Femur (tissue), 1 donor: ENCODE measurements at regions not wholly inside any gene's neighbourhood (a gene's known extent, or its start where the extent isn't known, plus 50 kb on each side); places are given as distances from the start of the nearest gene placed in this dataset.
"Not testable (repeated sequence)": the region's sequence is repeated elsewhere in the genome, so short reads cannot be mapped to it uniquely, and the experiment has no call there.

ENCODE experiments used
- DNase-seq: peaks from one replicate; pipeline ENCODE4 v3.0.0-alpha.2; 2017

- DNase-seq, result no peak
These were observed 247.6 kb upstream of the CNKSR2 start for GRCh38 chrX:21126661-21127060.

- no peak for DNase-seq
These were observed 242.9 kb upstream of the CNKSR2 start for GRCh38 chrX:21131346-21131745.

GRCh38 chrX:21131786-21132185, 242.4 kb upstream of the CNKSR2 start:
- no peak for DNase-seq

- no peak for DNase-seq
These were observed 241.4 kb upstream of the CNKSR2 start for GRCh38 chrX:21132686-21133393.

GRCh38 chrX:21150208-21150607, 224.0 kb upstream of the CNKSR2 start:
- no peak for DNase-seq

GRCh38 chrX:21151051-21151450, 223.2 kb upstream of the CNKSR2 start:
- DNase-seq, result no peak

GRCh38 chrX:21153033-21153432, 221.2 kb upstream of the CNKSR2 start:
- no peak for DNase-seq

- peak; percentile 28 for DNase-seq
These were observed 220.7 kb upstream of the CNKSR2 start for GRCh38 chrX:21153503-21153902.

GRCh38 chrX:21155916-21156315, 218.3 kb upstream of the CNKSR2 start:
- DNase-seq, result no peak

- DNase-seq, result no peak
These were observed 217.6 kb upstream of the CNKSR2 start for GRCh38 chrX:21156632-21157031.

GRCh38 chrX:21158678-21159077, 215.5 kb upstream of the CNKSR2 start:
- DNase-seq, result no peak

- no peak for DNase-seq
These were observed 207.8 kb upstream of the CNKSR2 start for GRCh38 chrX:21166272-21166982.

GRCh38 chrX:21167011-21167410, 207.2 kb upstream of the CNKSR2 start:
- DNase-seq, result no peak

GRCh38 chrX:21167494-21167893, 206.7 kb upstream of the CNKSR2 start:
- DNase-seq, result no peak

- no peak for DNase-seq
These were observed 205.6 kb upstream of the CNKSR2 start for GRCh38 chrX:21168401-21169160.

- no peak for DNase-seq
These were observed 203.0 kb upstream of the CNKSR2 start for GRCh38 chrX:21171181-21171580.

- DNase-seq, result no peak
These were observed 199.8 kb upstream of the CNKSR2 start for GRCh38 chrX:21174439-21174838.

GRCh38 chrX:21176921-21177571, 197.2 kb upstream of the CNKSR2 start:
- DNase-seq, result peak; percentile 21

- no peak for DNase-seq
These were observed 192.9 kb upstream of the CNKSR2 start for GRCh38 chrX:21181232-21181853.

GRCh38 chrX:21193196-21193595, 181.0 kb upstream of the CNKSR2 start:
- DNase-seq, result no peak

- DNase-seq, result no peak
These were observed 179.7 kb upstream of the CNKSR2 start for GRCh38 chrX:21194526-21194925.

GRCh38 chrX:21207080-21207479, 167.1 kb upstream of the CNKSR2 start:
- no peak for DNase-seq

- not testable (repeated sequence) for DNase-seq
These were observed 155.0 kb upstream of the CNKSR2 start for GRCh38 chrX:21219208-21219607.
